Stimulated activated CD4-positive, alpha-beta T cell treated with anti-CD3 and anti-CD28 coated beads, Interleukin-12 subunit alpha, Interleukin-12 subunit beta, amount 100 ng/mL, for 24 hours (primary cell): ENCODE measurements at regions not wholly inside any gene's neighbourhood (a gene's known extent, or its start where the extent isn't known, plus 50 kb on each side); places are given as distances from the start of the nearest gene placed in this dataset.

Experiments used
- DNase-seq, 2 experiments: peaks; one replicate each; pipeline ENCODE4 v3.0.0-alpha.2; 2020; ENCODE audit warnings: low read depth in 2 of 2

DNA sequence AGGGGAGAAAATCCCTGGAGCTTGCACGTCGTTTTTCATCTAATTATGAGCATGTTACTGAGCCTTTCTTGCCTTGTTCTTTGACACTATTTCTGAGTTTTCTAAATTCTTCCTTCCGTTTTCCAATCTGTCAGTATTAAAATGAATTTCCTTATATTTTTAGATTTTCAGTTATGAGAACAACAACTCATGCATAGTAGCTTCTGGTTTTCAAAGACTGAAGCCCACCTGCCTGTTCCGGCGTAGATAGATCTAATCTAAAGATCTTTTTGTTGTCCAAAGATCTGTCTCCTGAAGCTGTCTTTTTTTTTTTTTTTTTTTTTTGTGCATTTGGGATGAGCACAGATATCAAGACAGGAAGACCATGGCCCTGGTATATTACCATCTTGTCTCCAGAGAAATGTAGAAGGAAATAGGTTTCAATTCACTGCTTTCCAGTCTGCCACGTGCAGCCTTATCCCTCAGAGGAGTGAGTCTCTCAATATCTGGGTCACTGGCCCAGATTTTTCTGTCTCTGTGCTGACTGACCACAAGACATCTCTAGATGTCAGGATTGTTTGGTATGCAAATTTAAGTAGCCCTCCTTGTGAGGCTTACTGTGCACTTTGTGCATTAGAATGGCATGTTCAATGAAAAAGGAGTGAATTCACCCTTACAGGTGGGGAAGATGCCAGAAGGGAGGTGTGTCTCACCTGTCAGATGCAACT, 222.3 kb upstream of the TMC3 start:
- no peak for DNase-seq

DNA sequence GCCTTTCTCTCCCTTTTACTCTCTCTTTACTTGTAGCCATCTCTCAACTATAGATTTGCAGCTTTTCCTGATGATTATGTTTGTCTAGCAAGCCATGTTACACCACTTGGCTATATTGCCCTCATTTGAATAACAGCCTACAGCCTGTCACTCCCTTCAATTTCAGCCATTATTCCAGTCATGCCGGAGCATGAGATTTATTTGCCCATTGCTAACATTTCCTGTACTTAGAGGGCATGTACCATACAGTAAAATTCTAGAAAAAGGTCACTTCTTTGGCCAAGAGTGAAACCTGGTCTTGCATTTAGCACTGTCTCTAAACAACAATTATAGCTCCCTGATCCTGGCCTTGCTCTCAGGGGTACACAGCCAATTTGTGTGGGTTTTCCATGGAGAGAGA, 221.7 kb upstream of the TMC3 start:
- DNase-seq, result no peak

DNA sequence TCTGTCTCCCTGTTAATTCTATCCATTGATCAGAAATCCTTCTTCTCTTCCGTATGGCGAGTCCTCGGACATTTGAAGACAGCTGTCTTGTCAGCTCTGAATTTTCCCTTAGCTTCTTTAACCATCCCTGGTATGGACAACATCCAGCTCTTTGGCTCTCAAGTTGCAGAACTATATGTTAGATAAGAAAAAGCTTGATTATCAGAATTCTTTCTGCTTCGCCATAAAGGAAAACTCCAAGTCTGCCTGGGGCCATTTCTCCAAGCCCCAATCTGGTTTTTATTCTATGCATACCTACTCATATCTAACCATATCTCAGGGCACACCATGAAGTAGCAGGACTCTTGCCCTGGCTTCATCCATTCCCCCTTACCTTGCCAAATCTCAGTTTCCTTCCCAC, 215.7 kb upstream of the TMC3 start:
- DNase-seq, result no peak

DNA sequence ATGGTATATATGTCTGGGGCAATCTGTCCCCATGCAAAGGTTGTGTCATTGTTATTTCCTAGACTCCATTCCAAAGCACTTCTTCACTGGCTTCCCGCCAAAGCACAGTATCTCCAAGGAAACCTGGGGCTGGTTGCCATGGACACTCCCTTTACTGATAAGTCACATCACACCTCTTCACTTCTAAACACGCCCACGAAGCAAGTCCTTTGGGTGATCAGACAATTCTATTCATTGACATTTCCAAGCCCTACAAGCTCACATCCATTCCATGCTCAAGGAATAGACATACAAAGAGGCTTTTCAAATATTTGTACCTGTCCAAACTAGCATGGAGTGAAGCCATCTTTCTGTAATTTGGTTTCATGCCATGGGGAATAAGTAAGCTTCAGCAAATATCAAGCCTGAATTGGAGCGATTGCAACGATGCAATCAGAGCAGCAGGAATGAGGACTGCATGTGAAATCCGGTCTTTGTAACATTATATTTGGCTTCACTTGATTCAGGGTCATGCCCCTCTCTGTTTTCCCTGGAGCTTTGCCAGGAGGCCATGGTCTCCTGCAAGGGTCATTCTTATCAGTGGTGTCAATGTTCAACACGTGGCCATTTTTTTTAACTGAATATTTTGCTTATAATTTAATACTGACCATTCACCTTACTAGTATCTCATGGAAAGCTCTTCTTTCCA, 201.6 kb upstream of the TMC3 start:
- DNase-seq, result no peak

DNA sequence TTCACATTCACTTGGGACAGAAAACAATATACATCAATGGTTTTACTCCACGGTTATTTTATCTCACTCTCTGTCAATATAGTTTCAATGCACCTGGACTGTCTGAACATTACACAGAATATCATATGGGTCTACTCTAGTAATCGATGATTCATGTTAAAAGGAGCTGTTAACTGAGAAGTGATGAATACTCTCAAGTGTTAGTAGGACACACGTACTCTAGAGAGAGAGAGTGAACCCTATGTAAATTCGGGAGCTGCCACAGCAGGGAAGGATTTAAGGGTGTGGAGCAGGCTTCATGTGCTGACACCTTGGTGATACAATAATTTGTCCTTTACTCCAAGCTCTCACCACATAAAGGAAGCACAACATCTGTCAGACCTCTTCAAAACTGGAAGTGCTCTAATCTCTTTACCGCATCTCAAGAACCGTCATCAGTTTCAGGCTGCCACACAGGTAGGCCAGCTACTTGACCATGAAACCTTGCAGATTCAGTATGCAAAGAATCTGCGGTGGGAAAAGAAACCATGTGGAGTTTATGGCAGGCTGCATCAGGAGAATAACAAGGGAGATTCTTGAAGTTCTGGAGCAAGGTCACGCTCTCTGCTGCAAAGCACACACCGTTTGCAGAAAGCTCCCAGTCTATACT, 199.2 kb upstream of the TMC3 start:
- DNase-seq, result no peak

DNA sequence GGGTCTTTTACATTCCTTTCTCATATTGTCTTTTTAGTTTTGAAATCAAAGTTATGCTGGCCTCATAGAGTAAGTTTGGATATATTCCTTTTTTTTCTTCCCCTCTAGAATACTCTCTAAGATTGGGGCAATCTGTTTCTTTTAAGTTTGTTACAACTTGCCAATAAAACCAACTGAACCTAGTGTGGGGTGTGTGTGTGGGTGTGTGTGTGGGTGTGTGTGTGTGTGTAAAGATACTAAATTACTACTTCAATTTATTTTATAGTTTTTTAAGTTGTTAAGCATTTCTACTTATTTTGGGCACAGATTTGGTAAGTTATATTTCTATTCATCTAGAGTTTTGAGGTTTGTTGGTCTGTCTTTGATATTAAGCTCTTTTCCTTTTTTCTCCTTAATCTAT, 198.2 kb upstream of the TMC3 start:
- DNase-seq, result no peak

DNA sequence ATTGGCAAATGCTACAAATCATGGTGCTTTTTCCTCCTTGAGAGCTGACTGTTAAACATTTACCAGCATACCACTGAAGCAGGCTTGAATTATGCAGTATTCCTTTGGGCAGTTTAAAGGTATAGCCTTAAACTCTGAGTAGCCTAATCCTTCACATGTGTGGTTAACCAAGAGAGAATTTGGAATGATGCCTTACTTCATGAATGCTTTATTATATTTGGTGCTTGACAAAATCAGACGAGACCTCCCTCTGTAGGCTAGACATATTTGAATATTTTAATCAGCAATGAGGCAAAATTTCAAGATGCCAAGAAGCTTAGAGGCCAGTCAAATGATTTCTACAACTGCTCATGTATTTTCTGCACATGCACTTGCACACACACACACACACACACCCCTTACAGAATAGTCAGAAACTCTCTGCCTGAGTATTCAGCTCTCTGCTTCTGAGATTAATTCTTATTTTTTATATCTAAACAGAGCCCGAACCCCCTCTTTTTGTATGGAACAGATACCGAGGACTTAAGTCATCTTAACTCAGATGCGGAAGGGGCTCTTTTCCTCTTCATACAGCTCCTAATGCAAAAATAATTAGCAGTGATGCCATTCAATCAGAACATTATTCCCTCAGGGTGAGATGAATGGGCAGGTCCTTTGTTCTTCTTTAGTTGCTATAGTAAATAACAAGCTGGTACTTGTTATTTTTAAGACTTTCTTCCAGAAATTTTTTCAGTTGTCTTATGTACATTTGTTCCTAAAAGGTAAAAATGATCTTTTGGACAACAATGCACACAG, 195.5 kb upstream of the TMC3 start:
- DNase-seq, result no peak

DNA sequence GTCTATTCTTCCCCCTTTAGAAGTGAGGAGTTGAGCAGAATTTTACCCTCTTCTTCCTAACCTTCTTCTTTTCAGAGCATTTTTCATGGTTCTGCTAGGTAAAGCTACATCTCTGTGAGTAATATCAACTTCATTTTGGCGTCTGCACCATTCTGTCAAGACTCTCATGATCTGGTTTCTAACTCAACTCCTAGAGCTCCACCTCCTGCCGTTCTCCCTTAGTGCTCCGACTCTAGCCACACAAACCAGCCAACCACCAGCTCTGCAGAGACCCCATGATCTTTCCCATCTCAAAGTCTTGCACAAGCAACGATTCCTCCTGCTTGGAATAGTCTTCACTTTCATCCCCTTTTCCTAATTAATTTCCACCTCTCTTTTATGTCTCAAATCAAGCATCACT, 193.9 kb upstream of the TMC3 start:
- DNase-seq, result no peak

DNA sequence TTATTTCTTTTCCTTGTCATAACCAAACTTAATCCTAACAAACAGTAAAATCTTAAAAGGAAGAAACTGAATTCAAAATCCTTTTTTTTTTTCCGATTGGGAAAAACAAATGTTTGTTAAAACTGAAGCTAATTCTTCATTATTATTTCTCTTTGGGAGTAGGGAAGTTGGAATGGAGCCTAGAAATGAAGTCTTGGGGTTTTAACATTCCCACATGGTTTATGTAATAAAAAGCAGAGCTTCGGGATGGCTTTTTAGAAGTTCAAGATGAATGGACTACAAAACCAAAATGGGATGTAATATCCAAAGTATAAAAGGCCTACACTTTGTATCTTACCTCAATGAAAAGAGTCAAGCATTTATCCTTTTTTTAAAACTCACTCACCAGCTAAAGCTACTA, 189.0 kb upstream of the TMC3 start:
- no peak for DNase-seq

DNA sequence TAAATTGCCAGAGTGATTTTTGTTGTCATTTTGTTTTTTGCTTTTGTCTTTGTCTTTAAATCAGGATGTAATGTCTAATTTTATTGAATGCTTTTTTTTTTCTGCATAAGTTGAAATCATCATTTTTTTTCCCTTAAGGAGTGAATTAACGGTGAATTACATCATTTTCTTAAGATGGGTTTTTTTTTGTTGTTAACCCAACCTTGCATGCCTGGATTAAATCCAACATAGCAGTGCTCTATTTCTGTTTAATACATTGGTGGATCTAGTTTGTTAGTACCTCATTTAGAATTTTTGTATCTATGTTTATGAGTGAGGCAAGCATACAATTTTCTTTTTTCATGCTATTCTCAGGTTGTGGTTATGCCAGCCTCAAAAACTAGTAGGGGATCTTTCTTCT, 186.4 kb upstream of the TMC3 start:
- no peak for DNase-seq

DNA sequence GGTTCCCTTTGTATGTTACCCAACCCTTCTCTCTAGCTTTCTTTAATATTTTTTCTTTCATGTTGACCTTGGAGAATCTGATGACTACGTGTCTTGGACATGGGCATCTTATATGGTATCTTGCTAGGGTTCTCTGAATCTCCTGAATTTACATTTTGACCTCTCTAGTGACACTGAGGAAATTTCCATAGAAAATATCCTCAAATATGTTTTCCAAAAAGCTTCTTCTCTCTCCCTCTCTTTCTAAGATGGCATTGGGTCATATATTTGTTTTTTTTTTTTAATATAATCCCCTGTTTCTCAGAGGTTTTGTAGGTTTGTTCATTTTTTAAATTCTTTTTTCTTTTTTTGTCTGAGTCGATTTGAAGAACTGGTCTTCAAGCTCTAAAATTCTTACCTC, 184.0 kb upstream of the TMC3 start:
- DNase-seq, result no peak

DNA sequence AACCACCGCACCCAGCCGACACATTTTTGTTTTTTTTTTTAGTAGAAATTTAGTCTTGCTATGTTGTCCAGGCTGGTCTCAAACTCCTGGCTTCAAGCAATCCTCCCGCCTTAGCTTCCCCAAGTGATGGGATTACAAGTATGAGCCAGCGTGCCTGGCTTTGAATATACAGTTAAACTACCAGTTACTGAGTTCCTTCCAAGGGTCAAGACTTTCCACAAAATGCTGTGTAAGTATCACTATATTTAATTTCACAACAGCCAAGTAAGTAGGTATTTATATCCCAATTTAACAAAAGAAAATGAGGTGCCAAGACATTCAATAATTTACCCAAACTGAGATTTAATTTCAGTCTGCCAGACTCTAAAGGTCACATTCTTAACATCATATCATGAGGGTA, 181.3 kb upstream of the TMC3 start:
- no peak for DNase-seq

DNA sequence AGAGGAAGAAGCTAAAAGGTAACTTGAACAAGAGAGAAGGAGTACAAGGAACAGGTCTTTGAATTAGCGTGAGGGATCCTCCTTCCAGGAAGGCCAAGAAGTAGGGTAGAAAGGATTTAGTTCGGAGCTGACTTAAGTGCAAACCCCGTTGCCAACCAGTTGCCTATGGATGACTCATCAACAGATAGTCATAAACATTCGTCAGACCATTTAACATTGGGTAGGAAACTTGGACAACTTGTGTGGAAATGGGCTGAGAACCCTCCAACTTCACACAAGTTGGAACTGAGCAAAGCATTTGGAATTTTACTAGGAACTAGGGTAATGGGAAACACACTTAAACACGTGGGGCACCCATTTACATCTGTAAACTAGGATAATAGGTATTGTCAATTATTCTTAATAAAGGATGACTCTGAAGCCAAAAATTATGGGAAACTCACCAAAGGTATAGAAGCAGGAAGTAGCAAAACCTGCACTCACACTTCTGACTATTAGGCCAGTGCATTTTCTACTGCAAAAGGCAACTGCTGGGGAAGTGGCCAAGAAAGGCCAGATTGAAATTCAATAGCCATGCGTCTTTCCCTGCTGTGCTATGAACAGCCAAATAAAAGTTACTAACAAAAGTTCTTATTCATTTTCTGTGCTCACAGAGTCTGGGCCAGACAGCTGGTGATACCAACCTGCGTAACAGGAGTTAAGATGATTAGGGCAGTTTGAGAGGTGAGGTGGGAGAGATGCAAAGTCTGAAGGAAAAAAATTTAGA, 174.5 kb upstream of the TMC3 start:
- no peak for DNase-seq

DNA sequence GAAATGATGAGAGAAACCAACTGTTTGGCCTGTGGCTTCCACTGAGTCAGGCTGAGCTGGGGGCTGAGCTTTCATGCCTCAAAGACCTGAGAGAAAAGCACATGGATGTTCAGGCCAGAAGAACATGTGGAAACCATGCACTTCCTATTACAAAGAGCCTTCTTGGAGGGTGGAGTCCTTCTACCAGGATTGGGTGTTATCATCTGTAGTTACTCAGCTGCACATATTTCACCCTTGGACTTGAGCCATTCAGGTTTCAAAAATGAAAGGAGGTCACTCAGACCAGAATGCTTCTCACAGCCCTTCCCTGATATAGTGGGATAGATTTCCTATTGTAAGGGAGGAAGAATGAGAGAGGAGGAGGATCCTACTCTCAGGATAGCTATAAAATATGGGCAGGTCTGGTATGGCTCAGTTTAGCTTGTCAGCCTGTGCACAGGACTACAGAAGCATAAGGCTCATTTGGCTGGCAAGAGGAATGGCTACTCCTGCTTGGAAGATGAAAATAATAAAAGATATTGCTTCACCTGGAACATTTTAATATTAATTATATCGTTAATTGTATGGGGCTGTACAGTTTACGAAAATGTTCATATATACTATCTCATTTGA, 173.6 kb upstream of the TMC3 start:
- no peak for DNase-seq

DNA sequence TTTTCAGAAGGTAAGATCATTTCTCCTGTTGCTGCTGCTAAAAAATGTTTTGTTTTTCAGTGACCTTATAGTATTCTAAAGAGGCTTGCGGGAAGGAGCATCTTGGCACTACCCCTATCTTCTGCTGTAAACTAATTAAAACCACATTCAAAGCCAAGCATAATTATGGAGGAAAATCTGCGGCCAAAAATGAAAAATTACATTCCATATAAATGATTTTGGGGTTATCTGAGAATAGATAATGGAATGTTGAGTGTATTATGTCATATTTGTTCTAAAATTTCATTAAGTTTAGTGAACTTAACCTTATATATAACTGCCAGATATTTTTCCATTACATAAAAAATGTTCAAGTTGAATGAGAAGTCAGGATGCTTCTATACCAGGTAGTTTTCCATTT, 170.4 kb upstream of the TMC3 start:
- DNase-seq, result no peak

DNA sequence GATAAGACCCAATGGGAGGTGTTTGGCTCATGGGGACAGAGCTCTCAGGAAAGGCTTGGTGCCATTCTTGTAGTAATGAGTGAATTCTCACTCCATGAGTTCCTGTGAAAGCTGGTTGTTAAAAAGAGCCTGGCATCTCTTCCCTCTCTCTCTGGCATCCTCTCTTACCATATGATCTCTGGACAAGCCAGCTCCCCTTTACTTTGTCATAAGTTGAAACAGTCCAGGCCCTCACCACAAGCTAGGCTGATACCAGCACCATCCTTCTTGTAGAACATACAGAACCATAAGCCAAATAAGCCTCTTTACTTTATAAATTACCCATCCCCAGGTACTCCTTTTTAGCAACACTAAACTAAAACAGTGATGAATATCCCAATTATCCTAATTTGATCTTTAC, 166.9 kb upstream of the TMC3 start:
- DNase-seq, result no peak

DNA sequence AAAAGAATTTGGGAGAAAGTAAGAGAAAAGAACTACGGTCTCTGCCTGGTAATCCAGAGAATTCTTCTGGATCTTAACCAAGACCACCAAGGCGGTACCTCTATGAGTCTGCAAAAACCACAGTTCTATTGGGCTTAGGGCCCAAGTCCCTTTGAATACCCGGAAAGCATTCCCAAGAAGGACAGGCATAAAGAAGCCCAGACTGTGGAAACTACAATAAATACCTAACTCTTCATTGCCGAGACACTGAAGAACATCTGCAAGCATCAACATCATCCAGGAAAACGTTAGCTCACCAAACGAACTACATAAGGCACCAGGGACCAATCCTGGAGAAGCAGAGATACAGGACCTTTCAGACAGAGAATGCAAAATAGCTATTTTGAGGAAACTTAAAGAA, 162.3 kb upstream of the TMC3 start:
- no peak for DNase-seq

DNA sequence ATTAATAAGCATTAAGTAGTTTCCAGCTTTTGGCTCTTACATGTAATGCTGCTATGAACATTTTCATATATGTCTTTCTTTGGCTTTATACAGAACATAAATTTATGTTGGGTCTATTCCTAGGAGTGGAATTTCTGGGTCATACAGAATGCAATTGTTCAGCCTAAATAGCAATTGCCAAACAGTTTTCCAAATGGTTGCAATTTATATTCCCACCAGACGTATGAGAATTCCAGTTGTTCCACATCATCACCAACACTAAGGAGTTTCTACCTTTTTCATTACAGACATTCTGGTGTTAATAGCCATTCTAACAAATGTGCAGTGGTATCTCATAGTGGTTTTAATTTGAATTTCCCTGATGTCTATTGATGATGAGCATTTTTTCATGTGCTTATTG, 160.1 kb upstream of the TMC3 start:
- no peak for DNase-seq

DNA sequence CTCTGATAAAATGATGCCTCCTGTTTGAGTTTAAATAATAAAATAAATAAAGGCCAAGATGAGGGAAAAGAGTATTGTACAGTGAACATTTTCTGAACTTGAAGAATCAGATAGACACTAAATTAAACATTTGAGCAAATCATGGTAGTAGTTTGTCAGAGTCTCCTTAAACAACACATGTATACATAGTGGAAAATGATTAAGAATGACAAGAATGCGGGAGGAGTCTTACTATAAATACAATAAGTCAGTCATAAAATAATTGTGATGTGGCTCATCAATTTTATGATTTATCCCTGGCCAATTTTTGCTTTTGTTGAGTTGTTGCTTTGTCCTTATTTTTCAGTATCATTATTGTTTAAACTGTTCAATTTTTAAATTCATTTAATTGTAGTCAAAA, 158.0 kb upstream of the TMC3 start:
- no peak for DNase-seq

DNA sequence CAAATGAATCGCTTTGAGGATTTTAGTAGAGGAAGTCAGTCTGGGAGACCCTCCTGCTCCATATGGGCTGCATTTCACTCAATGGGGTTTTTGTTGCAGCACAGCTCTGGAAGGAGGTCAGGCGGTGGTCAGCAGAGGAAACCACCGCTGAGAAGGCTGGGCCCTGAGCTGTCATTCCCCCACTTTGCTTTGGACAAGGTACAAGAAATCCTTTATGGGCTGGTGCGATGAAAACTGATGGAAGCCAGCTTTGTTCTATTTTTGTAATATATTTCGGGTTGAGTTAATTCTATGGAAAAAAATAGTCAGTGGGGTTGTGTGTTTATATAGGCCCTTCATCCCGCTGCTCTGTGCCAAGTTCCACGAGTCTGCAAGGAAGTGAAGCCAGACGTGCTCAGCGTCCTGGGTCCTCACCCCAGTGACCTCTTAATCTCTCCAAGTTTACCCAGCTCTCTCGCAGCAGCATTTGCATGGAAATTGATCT, 157.1 kb upstream of the TMC3 start:
- no peak for DNase-seq

DNA sequence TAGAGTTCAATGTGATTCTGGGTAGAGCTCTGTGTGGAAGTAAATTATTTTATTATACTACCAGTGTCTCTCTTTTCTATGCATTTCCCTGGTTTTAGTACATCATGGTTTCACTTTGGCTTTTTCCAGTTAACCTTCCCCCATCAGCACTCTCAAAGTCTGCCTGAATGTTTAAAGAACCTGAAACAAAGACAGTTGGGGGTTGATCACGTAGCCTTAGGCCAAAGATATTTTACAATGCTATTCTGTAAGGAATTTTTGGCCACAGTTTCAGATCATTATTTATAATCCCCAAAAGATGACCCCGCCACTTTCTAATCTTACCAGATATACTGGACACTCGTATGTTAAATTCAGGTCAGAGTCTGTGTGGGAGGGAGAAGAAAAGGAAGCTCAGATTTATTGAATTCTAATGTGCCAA, 156.3 kb upstream of the TMC3 start:
- no peak for DNase-seq
